Pancreas (tissue), 10 donors: ENCODE measurements at regions not wholly inside any gene's neighbourhood (a gene's known extent, or its start where the extent isn't known, plus 50 kb on each side); places are given as distances from the start of the nearest gene placed in this dataset.

Experiments
- ATAC-seq, 4 donors: fragments of 200-7000 bp; cut with Tn5 transposase; one replicate each; pipeline versions ENCODE4 v1.8.0 to v1.9.1; 2020; ENCODE audit warnings: mild to moderate bottlenecking in 4 of 4, moderate library complexity in 4 of 4
- DNase-seq, 6 donors: peaks; one replicate each; pipeline ENCODE4 v3.0.0-alpha.2; 2020
- FAIRE-seq: peaks from 2 replicates; lab custom pipeline; 2012; peaks lifted over from hg19 to GRCh38; lab: Jason Lieb, UNC
- H3K27ac ChIP-seq, 4 donors: fragments of 200-600 bp; sonication (generic); 1 replicate in 3 of 4; 2 replicates in 1 of 4; pipeline versions ENCODE4 v1.5.0 to v1.8.0; 2020
- H3K27me3 ChIP-seq, 4 donors: fragments of 200-600 bp; one replicate each; pipeline ENCODE4 v1.8.0; 2021
- H3K36me3 ChIP-seq, 3 donors: fragments of 200-600 bp; sonication (generic) in 1 of 3; one replicate each; pipeline versions ENCODE4 v1.5.0 to v1.8.0; 2020 to 2021
- H3K4me1 ChIP-seq, 3 donors: fragments of 200-600 bp; one replicate each; pipeline ENCODE4 v1.8.0; 2021
- H3K4me3 ChIP-seq, 4 donors: fragments of 200-600 bp; sonication (generic) in 2 of 4; one replicate each; pipeline versions ENCODE4 v1.5.0 to v1.8.0; 2020 to 2021
- H3K9me3 ChIP-seq, 4 donors: fragments of 200-600 bp; one replicate each; pipeline ENCODE4 v1.8.0; 2021
- WGBS, 2 donors: extraction: QIAGEN DNeasy Blood & Tissue Kit; methylation state at CpG; one replicate each; pipeline ENCODE4 v1.1.7; 2013; 5-methylcytosine and 5-hydroxymethylcytosine counted together
- intact Hi-C, 3 donors: fragments of 100-400 bp; cut with DNase I; formaldehyde crosslinking; loops; one replicate each; pipeline versions ENCODE4 v1.11.1 to v1.14.2; 2022
- TF ChIP-seq, protein P1 (sequence below), 4 donors: fragments of 200-600 bp; sonication (generic) in 3 of 4; IDR thresholded peaks; one replicate each; pipeline versions ENCODE4 v1.5.0 to v1.8.0; 2021; ENCODE audit warnings: antibody characterized with exemption in 4 of 4
- donor health status: healthy with polysubstance abuse.
- donor health status: DM: no; HTN: no; CAD: no; lungs with moderate emphysema.
- donor health status: DM: no; HTN: no; CAD: no.
- donor health status: control.
- donor health status: control.
- donor health status: Bipolar disorder and iron deficiency.
- donor health status: DM: yes; HTN: yes; CAD: no.
- donor health status: DM: no; HTN: no; CAD: no.
- donor health status: DM: no; HTN: no; CAD: no.
- donor health status: DM: yes; HTN: yes; CAD: no.

DNA sequence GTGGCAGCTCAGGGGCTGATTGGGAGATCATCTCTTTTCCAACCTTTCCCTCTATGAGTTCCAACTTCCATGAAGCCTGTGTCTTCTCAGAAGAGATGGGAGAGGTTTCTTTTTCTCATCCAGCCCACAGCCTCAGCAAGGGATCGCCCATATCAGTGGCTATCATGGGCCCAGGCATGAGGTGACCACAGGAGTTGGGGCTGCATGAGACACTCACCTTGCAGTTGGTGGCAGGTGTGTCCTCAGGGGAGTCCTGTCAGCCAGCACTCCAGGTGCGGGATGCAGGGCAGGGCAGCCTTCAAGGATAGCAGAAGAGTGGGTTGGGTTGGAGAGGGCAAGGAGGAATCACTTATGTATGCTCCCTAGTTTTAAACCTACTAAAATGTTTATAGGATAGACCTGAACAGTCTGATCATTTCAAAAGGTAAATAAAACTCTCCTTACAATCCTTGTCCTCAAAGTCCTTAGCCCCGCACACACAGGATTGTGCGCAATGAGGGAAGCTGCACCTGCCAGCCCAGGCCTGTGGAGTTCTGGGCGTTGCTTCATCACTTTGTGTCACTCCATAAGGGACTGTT is 811.1 kb downstream of the KCNJ18 start:
- Histone ChIP-seq H3K27ac (no peak overlapping the region), H3K4me1 (no peaks in the 10 kb centered on the region), H3K4me3 (no peak overlapping the region), H3K9me3 (no peaks in the 10 kb centered on the region), H3K27me3 (no peaks in the 10 kb centered on the region), H3K36me3 (no peaks in the 10 kb centered on the region)
- TF ChIP-seq, protein P1, sequence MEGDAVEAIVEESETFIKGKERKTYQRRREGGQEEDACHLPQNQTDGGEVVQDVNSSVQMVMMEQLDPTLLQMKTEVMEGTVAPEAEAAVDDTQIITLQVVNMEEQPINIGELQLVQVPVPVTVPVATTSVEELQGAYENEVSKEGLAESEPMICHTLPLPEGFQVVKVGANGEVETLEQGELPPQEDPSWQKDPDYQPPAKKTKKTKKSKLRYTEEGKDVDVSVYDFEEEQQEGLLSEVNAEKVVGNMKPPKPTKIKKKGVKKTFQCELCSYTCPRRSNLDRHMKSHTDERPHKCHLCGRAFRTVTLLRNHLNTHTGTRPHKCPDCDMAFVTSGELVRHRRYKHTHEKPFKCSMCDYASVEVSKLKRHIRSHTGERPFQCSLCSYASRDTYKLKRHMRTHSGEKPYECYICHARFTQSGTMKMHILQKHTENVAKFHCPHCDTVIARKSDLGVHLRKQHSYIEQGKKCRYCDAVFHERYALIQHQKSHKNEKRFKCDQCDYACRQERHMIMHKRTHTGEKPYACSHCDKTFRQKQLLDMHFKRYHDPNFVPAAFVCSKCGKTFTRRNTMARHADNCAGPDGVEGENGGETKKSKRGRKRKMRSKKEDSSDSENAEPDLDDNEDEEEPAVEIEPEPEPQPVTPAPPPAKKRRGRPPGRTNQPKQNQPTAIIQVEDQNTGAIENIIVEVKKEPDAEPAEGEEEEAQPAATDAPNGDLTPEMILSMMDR (IDR thresholded peaks at IDR 0.05), result no peak
- no peak for DNase-seq
- ATAC-seq, result no peak
- no peak for FAIRE-seq
- intact Hi-C loops, result no loop called here
- WGBS, 2 donors, result 54 to 57% methylated on average over 5 of the region's 5 CpGs

DNA sequence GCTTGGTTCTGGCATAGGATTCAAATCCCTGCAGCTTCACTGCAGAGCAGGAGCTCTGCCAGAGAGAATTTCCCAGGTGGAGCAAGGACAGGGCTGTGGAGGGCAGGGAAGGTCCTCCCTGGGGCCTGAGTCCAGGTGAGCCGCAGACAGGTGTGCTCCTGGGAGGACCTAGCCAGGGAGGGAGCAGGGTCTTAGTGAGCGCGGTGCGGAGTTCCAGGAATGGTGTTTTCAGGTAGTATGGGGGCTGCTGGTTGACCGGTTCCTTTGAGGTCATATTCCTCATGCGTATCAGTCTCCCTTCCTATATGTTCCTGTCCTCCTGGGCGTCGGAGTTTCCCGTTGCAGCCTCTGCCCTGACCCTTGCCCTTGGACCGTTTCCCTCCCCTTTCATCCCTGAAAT is 813.3 kb downstream of the KCNJ18 start:
- no peak for ATAC-seq
- H3K27me3 ChIP-seq, result no peaks in the 10 kb centered on the region
- intact Hi-C loops, result no loop called here
- H3K36me3 ChIP-seq, result no peaks in the 10 kb centered on the region
- no peak overlapping the region for H3K4me3 ChIP-seq
- H3K27ac ChIP-seq, result no peak overlapping the region
- no peaks in the 10 kb centered on the region for H3K4me1 ChIP-seq
- DNase-seq, result no peak
- WGBS, 2 donors, result 77% methylated on average over 10 of the region's 10 CpGs
- no peak for FAIRE-seq
- TF ChIP-seq, protein P1 (IDR thresholded peaks at IDR 0.05), result no peak
- H3K9me3 ChIP-seq, result no peaks in the 10 kb centered on the region

DNA sequence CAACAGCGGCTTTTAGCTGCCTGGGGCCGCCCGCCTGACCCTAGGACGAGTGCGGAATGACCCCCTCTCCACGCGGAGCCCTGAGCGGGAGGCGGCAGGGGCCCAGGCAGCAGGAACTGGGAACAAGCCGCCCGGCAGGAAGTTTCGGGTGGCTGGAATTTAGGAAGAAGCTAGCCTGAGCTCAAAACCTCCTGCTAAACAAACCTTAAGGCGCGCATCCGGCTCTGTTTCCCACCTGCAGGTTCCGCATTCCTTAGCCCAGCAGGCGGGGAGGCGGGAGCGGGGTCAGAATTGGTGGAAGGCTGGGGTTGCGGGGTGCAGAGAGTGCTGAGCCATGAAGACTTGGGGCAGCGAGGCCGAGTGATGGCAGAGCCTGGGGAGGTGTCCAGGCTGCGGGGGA is 813.9 kb downstream of the KCNJ18 start:
- Histone ChIP-seq H3K27me3 (no peaks in the 10 kb centered on the region), H3K4me1 (no peaks in the 10 kb centered on the region), H3K27ac (no peak overlapping the region), H3K36me3 (no peaks in the 10 kb centered on the region), H3K9me3 (no peaks in the 10 kb centered on the region), H3K4me3 (no peak overlapping the region)
- DNase-seq (no peak), FAIRE-seq (no peak), ATAC-seq (no peak)
- intact Hi-C loops, result no loop called here
- 69% methylated on average over 23 of the region's 23 CpGs for WGBS, 2 donors
- TF ChIP-seq, protein P1 (IDR thresholded peaks at IDR 0.05), result no peak

DNA sequence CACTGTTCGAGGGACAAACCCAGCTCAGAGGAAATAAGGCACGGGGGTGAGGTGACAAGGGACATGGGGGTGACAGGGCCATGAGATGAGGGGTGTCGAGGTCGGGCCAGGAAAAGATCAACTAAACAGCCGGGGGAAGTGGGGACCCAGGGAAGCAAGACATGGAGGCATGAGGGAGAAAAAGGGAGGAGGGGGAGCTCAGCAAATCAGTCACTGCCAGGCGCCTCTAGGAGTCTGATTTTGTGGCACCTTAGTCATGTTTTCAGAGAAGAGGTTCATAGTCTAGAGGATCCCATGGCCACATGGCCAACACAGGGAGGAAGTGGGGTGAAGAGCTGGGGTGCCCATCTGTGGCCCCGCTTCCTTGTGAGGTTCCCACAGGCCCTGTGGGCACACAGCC is 814.5 kb downstream of the KCNJ18 start:
- no peak overlapping the region for H3K4me3 ChIP-seq
- ATAC-seq (no peak), FAIRE-seq (no peak), DNase-seq (no peak)
- no peaks in the 10 kb centered on the region for H3K4me1 ChIP-seq
- 56 to 70% methylated on average over 7 of the region's 7 CpGs for WGBS, 2 donors
- intact Hi-C loops, result no loop called here
- TF ChIP-seq, protein P1 (IDR thresholded peaks at IDR 0.05), result no peak
- no peaks in the 10 kb centered on the region for H3K36me3 ChIP-seq
- H3K27ac ChIP-seq, result no peak overlapping the region
- H3K9me3 ChIP-seq, result no peaks in the 10 kb centered on the region
- no peaks in the 10 kb centered on the region for H3K27me3 ChIP-seq

DNA sequence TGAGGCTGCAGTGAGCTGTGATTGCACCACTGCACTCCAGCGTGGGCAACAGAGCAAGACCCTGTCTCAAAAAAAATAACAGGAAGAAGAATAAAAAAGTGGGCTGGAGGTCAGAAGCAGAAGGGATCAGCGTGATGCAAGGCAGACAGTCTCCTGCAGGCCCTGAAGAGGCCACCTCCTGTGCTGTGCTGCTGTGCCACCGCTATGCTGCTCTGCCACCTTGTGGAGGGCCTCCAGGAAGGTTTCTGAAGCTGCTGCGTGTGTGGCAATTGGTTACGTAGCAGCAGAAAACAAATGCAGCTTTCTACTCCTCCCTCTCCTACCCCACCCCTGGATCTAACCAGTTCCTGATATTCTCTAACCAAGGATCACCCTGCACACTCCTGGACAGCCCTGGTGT is 815.5 kb downstream of the KCNJ18 start:
- Histone ChIP-seq H3K4me1 (no peaks in the 10 kb centered on the region), H3K36me3 (no peaks in the 10 kb centered on the region), H3K27me3 (no peaks in the 10 kb centered on the region), H3K9me3 (no peaks in the 10 kb centered on the region), H3K4me3 (no peak overlapping the region), H3K27ac (no peak overlapping the region)
- no peak for DNase-seq
- intact Hi-C loops, result no loop called here
- ATAC-seq, result no peak
- TF ChIP-seq, protein P1 (IDR thresholded peaks at IDR 0.05), result no peak
- 40 to 41% methylated on average over 5 of the region's 5 CpGs for WGBS, 2 donors
- no peak for FAIRE-seq
